Endodermal cell (in vitro differentiated cells): ENCODE measurements at regions not wholly inside any gene's neighbourhood (a gene's known extent, or its start where the extent isn't known, plus 50 kb on each side); places are given as distances from the start of the nearest gene placed in this dataset.

Experiments used
- DNase-seq: peaks from one replicate; pipeline ENCODE4 v3.0.0-alpha.2; 2017
- H3K27ac ChIP-seq: 2 replicates; pipeline ENCODE4 v1.5.1; 2013; ENCODE audit warnings: mild to moderate bottlenecking, low read depth, low read length, moderate library complexity
- H3K27me3 ChIP-seq: 2 replicates; pipeline ENCODE4 v1.6.1; 2013; ENCODE audit warnings: mild to moderate bottlenecking, low read length, moderate library complexity; ENCODE audit not compliant: insufficient read depth, control insufficient read depth, poor library complexity, severe bottlenecking
- H3K36me3 ChIP-seq: 2 replicates; pipeline ENCODE4 v1.7.0; 2013; ENCODE audit warnings: mild to moderate bottlenecking, low read length, moderate library complexity; ENCODE audit not compliant: control insufficient read depth, insufficient read depth
- H3K4me1 ChIP-seq: one replicate; pipeline ENCODE4 v1.7.0; 2013; ENCODE audit warnings: low read length; ENCODE audit not compliant: control insufficient read depth, insufficient read depth
- H3K4me3 ChIP-seq: 2 replicates; pipeline ENCODE4 v1.5.1; 2013; ENCODE audit warnings: mild to moderate bottlenecking, low read length, moderate library complexity
- H3K9ac ChIP-seq: 2 replicates; pipeline ENCODE4 v1.6.1; 2013; ENCODE audit warnings: mild to moderate bottlenecking, low read length, moderate library complexity; ENCODE audit not compliant: poor library complexity, severe bottlenecking; ENCODE audit errors: extremely low read depth
- H3K9me3 ChIP-seq: 2 replicates; pipeline ENCODE4 v1.6.1; 2013; ENCODE audit warnings: mild to moderate bottlenecking, low read length, moderate library complexity; ENCODE audit not compliant: control insufficient read depth
- H3K27ac Mint-ChIP-seq: 2 replicates; pipeline ENCODE4 v1.8.0; 2020; ENCODE audit warnings: mixed read lengths
- H3K27me3 Mint-ChIP-seq: 2 replicates; pipeline ENCODE4 v1.8.0; 2021; ENCODE audit warnings: mild to moderate bottlenecking, mixed read lengths; ENCODE audit not compliant: insufficient read depth
- H3K36me3 Mint-ChIP-seq: 2 replicates; pipeline ENCODE4 v1.8.0; 2020; ENCODE audit warnings: low read depth, mixed read lengths
- H3K4me1 Mint-ChIP-seq: 2 replicates; pipeline ENCODE4 v1.8.0; 2020; ENCODE audit warnings: mixed read lengths
- H3K4me3 Mint-ChIP-seq: 2 replicates; pipeline ENCODE4 v1.8.0; 2020; ENCODE audit warnings: mild to moderate bottlenecking, moderate library complexity, mixed read lengths
- H3K9me3 Mint-ChIP-seq: 2 replicates; pipeline ENCODE4 v1.8.0; 2020; ENCODE audit warnings: mild to moderate bottlenecking, mixed read lengths
- CTCF ChIP-seq: fragments of 200-600 bp; sonication (generic); conservative IDR thresholded peaks from 2 replicates; pipeline ENCODE4 v1.5.0; 2021; ENCODE audit warnings: antibody characterized with exemption, mild to moderate bottlenecking
- WGBS, 2 experiments: methylation state at CpG; one replicate each; pipeline versions ENCODE4 v1.1.5 to v1.1.7; 2013; ENCODE audit warnings: missing lambda C conversion rate in 2 of 2, mixed read lengths in 1 of 2; ENCODE audit not compliant: insufficient coverage in 1 of 2, insufficient read length in 1 of 2; 5-methylcytosine and 5-hydroxymethylcytosine counted together

DNA sequence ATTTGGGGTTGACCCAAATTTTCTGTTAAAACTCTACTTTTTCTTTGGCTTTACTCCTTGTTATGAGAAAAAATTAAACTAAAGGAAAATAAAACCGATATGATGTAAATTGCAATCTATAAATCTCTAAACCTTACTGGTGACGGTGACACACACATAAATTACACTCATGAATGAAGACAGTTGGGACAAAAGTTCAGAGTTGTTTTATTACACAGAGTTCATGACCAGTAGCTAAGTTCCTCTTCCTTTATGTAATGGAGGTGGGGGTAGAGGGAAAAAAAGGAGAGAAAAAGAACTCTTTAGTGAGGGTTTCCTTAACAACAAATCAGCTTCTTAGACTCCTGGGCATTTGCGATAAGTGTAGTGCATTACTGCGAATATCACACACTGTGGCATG is 220.7 kb downstream of the KCNJ2 start:
- H3K9ac ChIP-seq, result no peak overlapping the region
- H3K4me3 ChIP-seq, result no peak overlapping the region
- TF ChIP-seq CTCF, result no peak
- no peak overlapping the region for H3K27ac ChIP-seq
- Mint-ChIP-seq H3K4me1 (no peaks in the 10 kb centered on the region), H3K36me3 (no peaks in the 10 kb centered on the region), H3K4me3 (no peak overlapping the region), H3K27ac (no peak overlapping the region), H3K27me3 (no peaks in the 10 kb centered on the region), H3K9me3 (no peaks in the 10 kb centered on the region)
- H3K4me1 ChIP-seq, result no peaks in the 10 kb centered on the region
- H3K27me3 ChIP-seq, result no peaks in the 10 kb centered on the region
- 84 to 91% methylated on average over 2 to 3 of the region's 4 CpGs for WGBS, 2 experiments
- H3K36me3 ChIP-seq, result no peaks in the 10 kb centered on the region
- no peak for DNase-seq
- H3K9me3 ChIP-seq, result no peaks in the 10 kb centered on the region

- Histone ChIP-seq H3K27ac (no peak overlapping the region), H3K4me1 (no peaks in the 10 kb centered on the region), H3K36me3 (no peaks in the 10 kb centered on the region), H3K4me3 (no peak overlapping the region), H3K27me3 (no peaks in the 10 kb centered on the region), H3K9me3 (no peaks in the 10 kb centered on the region), H3K9ac (no peak overlapping the region)
- WGBS, 2 experiments, result 96 to 100% methylated on average over 1 to 2 of the region's 2 CpGs
- peaks cover under 1% of the 10 kb centered on the region for H3K9me3 Mint-ChIP-seq
- H3K27ac Mint-ChIP-seq, result no peak overlapping the region
- TF ChIP-seq CTCF, result no peak
- no peaks in the 10 kb centered on the region for H3K4me1 Mint-ChIP-seq
- no peak overlapping the region for H3K4me3 Mint-ChIP-seq
- no peak for DNase-seq
- no peaks in the 10 kb centered on the region for H3K36me3 Mint-ChIP-seq
- no peaks in the 10 kb centered on the region for H3K27me3 Mint-ChIP-seq
Measured at GRCh38 chr17:70394473-70395232, 225.3 kb downstream of the KCNJ2 start.

GRCh38 chr17:70405492-70406220 is 236.3 kb downstream of the KCNJ2 start:
- DNase-seq, result no peak
- Histone ChIP-seq H3K36me3 (no peaks in the 10 kb centered on the region), H3K27me3 (no peaks in the 10 kb centered on the region), H3K4me3 (no peak overlapping the region), H3K4me1 (no peaks in the 10 kb centered on the region), H3K9ac (no peak overlapping the region), H3K9me3 (no peaks in the 10 kb centered on the region), H3K27ac (no peak overlapping the region)
- TF ChIP-seq CTCF, result no peak
- Mint-ChIP-seq H3K4me3 (no peak overlapping the region), H3K9me3 (no peaks in the 10 kb centered on the region), H3K36me3 (no peaks in the 10 kb centered on the region), H3K27me3 (no peaks in the 10 kb centered on the region), H3K4me1 (no peaks in the 10 kb centered on the region), H3K27ac (no peak overlapping the region)
- 100% methylated on average over 1 of the region's 1 CpG; no CpG with 5 or more reads in 1 of the 2 experiments for WGBS, 2 experiments
